CD14-positive monocyte (primary cell): ENCODE measurements at regions not wholly inside any gene's neighbourhood (a gene's known extent, or its start where the extent isn't known, plus 50 kb on each side); places are given as distances from the start of the nearest gene placed in this dataset.

Experiments used
- DNase-seq, 3 donors: peaks; one replicate each; pipeline ENCODE4 v3.0.0-alpha.2; 2011 to 2022
- H2AFZ ChIP-seq: 2 replicates; pipeline ENCODE4 v1.6.0; 2012; ENCODE audit warnings: mild to moderate bottlenecking, low read depth, low read length, inconsistent platforms; ENCODE audit not compliant: insufficient read depth, poor library complexity, severe bottlenecking
- H3K27ac ChIP-seq, 2 donors: 1 replicate in 1 of 2; 2 replicates in 1 of 2; pipeline ENCODE4 v1.5.1; 2012 to 2013; ENCODE audit warnings: low read length in 2 of 2, control low read depth in 1 of 2, inconsistent platforms in 1 of 2, low read depth in 1 of 2, mild to moderate bottlenecking in 1 of 2
- H3K27me3 ChIP-seq, 2 donors: one replicate each; pipeline versions ENCODE4 v1.6.0 to v1.6.1; 2011 to 2013; ENCODE audit warnings: low read length in 2 of 2; ENCODE audit not compliant: control insufficient read depth in 2 of 2, insufficient read depth in 2 of 2
- H3K36me3 ChIP-seq, 2 donors: replicated peaks in 1 of 2; 1 replicate in 1 of 2; 2 replicates in 1 of 2; pipeline versions ENCODE4 v1.5.1 to v1.6.1; 2012 to 2013; ENCODE audit warnings: low read length in 2 of 2, control low read depth in 1 of 2, inconsistent platforms in 1 of 2, mild to moderate bottlenecking in 1 of 2; ENCODE audit not compliant: insufficient read depth in 2 of 2, control insufficient read depth in 1 of 2
- H3K4me1 ChIP-seq, 2 donors: 1 replicate in 1 of 2; 2 replicates in 1 of 2; pipeline versions ENCODE4 v1.5.1 to v1.6.1; 2012 to 2013; ENCODE audit warnings: low read length in 2 of 2, control low read depth in 1 of 2, inconsistent platforms in 1 of 2, mild to moderate bottlenecking in 1 of 2, moderate library complexity in 1 of 2; ENCODE audit not compliant: insufficient read depth in 2 of 2, control insufficient read depth in 1 of 2
- H3K4me2 ChIP-seq: replicated peaks from 2 replicates; pipeline ENCODE3; 2012; ENCODE audit warnings: low read length, moderate library complexity, mild to moderate bottlenecking; ENCODE audit not compliant: poor library complexity, severe bottlenecking; ENCODE audit errors: extremely low read depth
- H3K4me3 ChIP-seq, 3 experiments: fragments of 200-600 bp in 1 of 3; sonication (generic) in 1 of 3; replicated peaks in 1 of 3; 1 replicate in 2 of 3; 2 replicates in 1 of 3; pipeline ENCODE4 v1.5.1; 2011 to 2013; ENCODE audit warnings: low read length in 3 of 3, mild to moderate bottlenecking in 3 of 3, control low read depth in 2 of 3, low read depth in 2 of 3, inconsistent platforms in 1 of 3, moderate library complexity in 1 of 3
- H3K79me2 ChIP-seq: 2 replicates; pipeline ENCODE4 v1.6.0; 2012; ENCODE audit warnings: mild to moderate bottlenecking, control low read depth, inconsistent platforms, low read length, moderate library complexity; ENCODE audit not compliant: insufficient read depth
- H3K9ac ChIP-seq: 2 replicates; pipeline ENCODE4 v1.6.0; 2017; ENCODE audit warnings: low read length, mild to moderate bottlenecking; ENCODE audit not compliant: insufficient read depth, poor library complexity, severe bottlenecking
- H3K9me3 ChIP-seq, 2 donors: replicated peaks in 1 of 2; 1 replicate in 1 of 2; 2 replicates in 1 of 2; pipeline versions ENCODE4 v1.5.1 to v1.6.1; 2012 to 2013; ENCODE audit warnings: low read length in 2 of 2, control low read depth in 1 of 2; ENCODE audit not compliant: control insufficient read depth in 1 of 2, insufficient read depth in 1 of 2
- H4K20me1 ChIP-seq: 2 replicates; pipeline ENCODE4 v1.6.0; 2012; ENCODE audit warnings: mild to moderate bottlenecking, low read length, control low read depth, moderate library complexity; ENCODE audit not compliant: insufficient read depth
- H3K27ac Mint-ChIP-seq, 7 donors: one replicate each; pipeline ENCODE4 v1.8.0; 2020; ENCODE audit warnings: mild to moderate bottlenecking in 7 of 7, mixed read lengths in 7 of 7, moderate library complexity in 6 of 7, inconsistent platforms in 2 of 7
- H3K27me3 Mint-ChIP-seq, 3 donors: one replicate each; pipeline ENCODE4 v1.8.0; 2021 to 2022; ENCODE audit warnings: low read depth in 3 of 3, mild to moderate bottlenecking in 3 of 3, mixed read lengths in 3 of 3, moderate library complexity in 3 of 3, inconsistent platforms in 1 of 3
- H3K36me3 Mint-ChIP-seq, 2 donors: one replicate each; pipeline ENCODE4 v1.8.0; 2020; ENCODE audit warnings: mixed read lengths in 2 of 2, inconsistent platforms in 1 of 2, mild to moderate bottlenecking in 1 of 2
- H3K4me1 Mint-ChIP-seq: one replicate; pipeline ENCODE4 v1.8.0; 2020; ENCODE audit warnings: mild to moderate bottlenecking, mixed read lengths
- H3K4me3 Mint-ChIP-seq, 2 donors: one replicate each; pipeline ENCODE4 v1.8.0; 2020; ENCODE audit warnings: mild to moderate bottlenecking in 2 of 2, mixed read lengths in 2 of 2, moderate library complexity in 1 of 2
- H3K9me3 Mint-ChIP-seq, 7 donors: one replicate each; pipeline ENCODE4 v1.8.0; 2020 to 2022; ENCODE audit warnings: mixed read lengths in 7 of 7, mild to moderate bottlenecking in 6 of 7, moderate library complexity in 6 of 7, inconsistent platforms in 2 of 7
- WGBS: methylation state at CpG from one replicate; pipeline ENCODE4 v1.1.5; 2013; ENCODE audit warnings: missing lambda C conversion rate; ENCODE audit not compliant: insufficient coverage; 5-methylcytosine and 5-hydroxymethylcytosine counted together
- intact Hi-C, 2 donors: fragments of 100-400 bp; cut with micrococcal nuclease; formaldehyde crosslinking; loops; one replicate each; pipeline versions ENCODE4 v1.15.0 to v1.15.1; 2023
- TF ChIP-seq, protein P1 (sequence below): fragments of 200-600 bp; IDR thresholded peaks from one replicate; pipeline ENCODE4 v1.8.0; 2022; ENCODE audit warnings: antibody characterized with exemption, mild to moderate bottlenecking

DNA sequence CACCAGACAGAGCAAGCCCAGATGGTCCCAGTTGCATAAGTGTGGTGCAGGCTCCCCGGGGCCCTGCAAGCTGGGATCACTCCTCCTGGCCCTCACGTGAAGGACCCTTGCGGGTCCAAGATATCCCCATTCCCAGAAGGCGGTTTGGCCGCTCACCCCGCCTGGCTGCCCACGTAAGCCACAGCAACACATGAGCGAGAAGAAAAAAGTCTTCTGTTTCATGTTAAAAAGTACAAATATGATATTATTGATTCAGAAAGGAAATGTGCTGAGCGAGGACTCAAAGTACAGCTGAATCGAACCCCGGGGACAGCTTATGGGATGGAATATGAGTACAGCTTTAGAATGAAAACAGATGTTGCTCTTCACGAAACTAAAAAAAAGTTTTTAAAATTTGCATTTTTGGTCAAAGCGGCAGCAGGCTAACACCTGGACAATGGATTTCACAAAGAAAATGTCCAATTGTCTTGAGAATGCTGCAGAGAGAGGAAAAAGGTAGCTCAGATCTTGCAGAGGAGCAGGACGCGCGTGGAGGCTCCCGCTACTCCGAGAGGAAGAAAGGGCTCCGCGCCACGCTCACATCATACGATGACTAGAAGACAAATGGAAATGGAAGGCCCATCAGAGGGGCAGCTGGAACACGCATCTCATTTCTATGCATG is 427.6 kb downstream of the IRX1 start:
- H3K79me2 ChIP-seq = no peaks in the 10 kb centered on the region
- Mint-ChIP-seq H3K27ac (peak overlapping the region in 1 of 7 donors; percentile 36), H3K36me3 (no peaks in the 10 kb centered on the region), H3K9me3 (peaks cover 10 to 25% (median 13%) of the 10 kb centered on the region in 7 donors), H3K27me3 (peaks cover 0 to 3% (median 1%) of the 10 kb centered on the region in 3 donors), H3K4me3 (no peak overlapping the region), H3K4me1 (peaks cover 4% of the 10 kb centered on the region)
- H3K27ac ChIP-seq = no peak overlapping the region
- H3K27me3 ChIP-seq = no peaks in the 10 kb centered on the region
- TF ChIP-seq, protein P1, sequence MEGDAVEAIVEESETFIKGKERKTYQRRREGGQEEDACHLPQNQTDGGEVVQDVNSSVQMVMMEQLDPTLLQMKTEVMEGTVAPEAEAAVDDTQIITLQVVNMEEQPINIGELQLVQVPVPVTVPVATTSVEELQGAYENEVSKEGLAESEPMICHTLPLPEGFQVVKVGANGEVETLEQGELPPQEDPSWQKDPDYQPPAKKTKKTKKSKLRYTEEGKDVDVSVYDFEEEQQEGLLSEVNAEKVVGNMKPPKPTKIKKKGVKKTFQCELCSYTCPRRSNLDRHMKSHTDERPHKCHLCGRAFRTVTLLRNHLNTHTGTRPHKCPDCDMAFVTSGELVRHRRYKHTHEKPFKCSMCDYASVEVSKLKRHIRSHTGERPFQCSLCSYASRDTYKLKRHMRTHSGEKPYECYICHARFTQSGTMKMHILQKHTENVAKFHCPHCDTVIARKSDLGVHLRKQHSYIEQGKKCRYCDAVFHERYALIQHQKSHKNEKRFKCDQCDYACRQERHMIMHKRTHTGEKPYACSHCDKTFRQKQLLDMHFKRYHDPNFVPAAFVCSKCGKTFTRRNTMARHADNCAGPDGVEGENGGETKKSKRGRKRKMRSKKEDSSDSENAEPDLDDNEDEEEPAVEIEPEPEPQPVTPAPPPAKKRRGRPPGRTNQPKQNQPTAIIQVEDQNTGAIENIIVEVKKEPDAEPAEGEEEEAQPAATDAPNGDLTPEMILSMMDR = no peak
- H3K4me2 ChIP-seq = no peak overlapping the region
- H2AFZ ChIP-seq = no peak overlapping the region
- no peaks in the 10 kb centered on the region for H3K4me1 ChIP-seq
- intact Hi-C loops = no loop called here
- no peaks in the 10 kb centered on the region for H4K20me1 ChIP-seq
- WGBS = 90% methylated on average over 17 of the region's 23 CpGs
- DNase-seq = no peak
- H3K9me3 ChIP-seq = peaks cover 0 to 25% of the 10 kb centered on the region in 2 donors
- no peak overlapping the region for H3K9ac ChIP-seq
- H3K36me3 ChIP-seq = no peaks in the 10 kb centered on the region
- H3K4me3 ChIP-seq = no peak overlapping the region

DNA sequence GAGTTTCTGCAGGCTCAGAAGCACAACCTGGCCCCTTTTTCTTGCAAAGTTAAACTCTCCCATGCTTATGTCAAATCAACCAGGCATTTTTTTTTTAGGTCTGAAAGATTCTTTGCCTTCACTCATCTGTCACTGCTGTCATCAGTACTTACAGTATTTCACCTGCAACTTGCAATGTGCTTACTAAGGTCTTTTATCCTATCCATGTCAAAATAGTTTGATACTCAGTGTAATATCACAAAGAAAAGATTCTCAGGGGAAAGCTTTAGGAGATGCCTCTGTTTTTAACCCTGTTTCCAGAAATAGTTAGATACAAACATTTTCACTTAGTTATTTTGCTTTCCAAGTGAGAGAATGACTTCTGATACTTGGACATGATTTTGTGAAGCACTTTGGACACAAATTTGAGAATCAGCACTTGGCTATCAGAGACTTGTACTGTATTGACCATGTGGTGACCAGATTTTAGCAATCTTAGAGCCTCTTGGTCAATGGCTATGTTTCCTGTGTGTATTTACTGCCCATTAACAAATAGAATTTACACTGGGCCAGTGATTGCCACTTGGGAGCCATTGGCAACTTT is 428.2 kb downstream of the IRX1 start:
- Histone ChIP-seq H4K20me1 (no peaks in the 10 kb centered on the region), H3K4me1 (no peaks in the 10 kb centered on the region), H3K27me3 (no peaks in the 10 kb centered on the region), H2AFZ (no peak overlapping the region), H3K36me3 (no peaks in the 10 kb centered on the region), H3K27ac (no peak overlapping the region), H3K4me3 (no peak overlapping the region), H3K79me2 (no peaks in the 10 kb centered on the region), H3K4me2 (no peak overlapping the region), H3K9ac (no peak overlapping the region), H3K9me3 (peaks cover 0 to 25% of the 10 kb centered on the region in 2 donors)
- H3K4me1 Mint-ChIP-seq = peaks cover under 1% of the 10 kb centered on the region
- H3K27ac Mint-ChIP-seq = no peak overlapping the region
- H3K36me3 Mint-ChIP-seq = no peaks in the 10 kb centered on the region
- peaks cover 0 to 3% (median 0%) of the 10 kb centered on the region in 3 donors for H3K27me3 Mint-ChIP-seq
- TF ChIP-seq, protein P1 = no peak
- no peak for DNase-seq
- H3K4me3 Mint-ChIP-seq = no peak overlapping the region
- peaks cover 10 to 27% (median 15%) of the 10 kb centered on the region in 7 donors for H3K9me3 Mint-ChIP-seq
- intact Hi-C loops = no loop called here
